AG04449 (cell line): ENCODE measurements at regions not wholly inside any gene's neighbourhood (a gene's known extent, or its start where the extent isn't known, plus 50 kb on each side); places are given as distances from the start of the nearest gene placed in this dataset.

Source experiments
- CTCF ChIA-PET: fragments of 350-600 bp; formaldehyde crosslinking; extraction: SDS; loops from one replicate; lab custom pipeline; 2021; ENCODE audit warnings: antibody characterized with exemption; lab: Yijun Ruan, JAX
- POLR2A ChIA-PET: fragments of 400-600, 350-600 bp; formaldehyde crosslinking; extraction: SDS; loops from one replicate; lab custom pipeline; 2020; ENCODE audit warnings: antibody characterized with exemption, inconsistent platforms; lab: Yijun Ruan, JAX
- DNase-seq: peaks from one replicate; pipeline ENCODE4 v3.0.0-alpha.2; 2010; ENCODE audit warnings: low read depth, low spot score
- H3K4me3 ChIP-seq: 2 replicates; pipeline ENCODE4 v1.5.1; 2011; ENCODE audit warnings: low read depth, mild to moderate bottlenecking, control low read depth, low read length
- CTCF ChIP-seq: IDR thresholded peaks from one replicate; pipeline ENCODE4 v1.5.1; 2011; ENCODE audit warnings: mild to moderate bottlenecking, moderate library complexity, low read length, control low read depth, inconsistent platforms; ENCODE audit not compliant: insufficient read depth; ENCODE audit errors: missing control alignments

GRCh38 chr2:51997571-51997970 is 965.6 kb upstream of the NRXN1 start:
- CTCF ChIA-PET, result no interaction called here
- H3K4me3 ChIP-seq, result no peak overlapping the region
- no peak for DNase-seq
- no peak for TF ChIP-seq CTCF
- POLR2A ChIA-PET, result no interaction called here

GRCh38 chr2:51995293-51995692 is 963.4 kb upstream of the NRXN1 start:
- POLR2A ChIA-PET, result no interaction called here
- no peak for TF ChIP-seq CTCF
- CTCF ChIA-PET, result no interaction called here
- DNase-seq, result peak; percentile 65
- no peak overlapping the region for H3K4me3 ChIP-seq

- no peak for DNase-seq
- TF ChIP-seq CTCF, result no peak
- no peak overlapping the region for H3K4me3 ChIP-seq
- ChIA-PET CTCF (no interaction called here), POLR2A (no interaction called here)
Measured at GRCh38 chr2:51994123-51994763, 962.3 kb upstream of the NRXN1 start.

GRCh38 chr2:51990684-51991083 is 958.8 kb upstream of the NRXN1 start:
- ChIA-PET CTCF (no interaction called here), POLR2A (no interaction called here)
- no peak for DNase-seq
- TF ChIP-seq CTCF, result no peak
- H3K4me3 ChIP-seq, result no peak overlapping the region

- TF ChIP-seq CTCF, result no peak
- POLR2A ChIA-PET, result no interaction called here
- no peak for DNase-seq
- H3K4me3 ChIP-seq, result no peak overlapping the region
- CTCF ChIA-PET, result no interaction called here
Measured at GRCh38 chr2:51986101-51986500, 954.2 kb upstream of the NRXN1 start.

- no peak for DNase-seq
- ChIA-PET POLR2A (no interaction called here), CTCF (interaction anchor here (1.9 kb wide), 1 partner anchor 18 kb away, joined by 4 read pairs; no protein-coding TSS in a partner anchor)
- no peak overlapping the region for H3K4me3 ChIP-seq
- no peak for TF ChIP-seq CTCF
Measured at GRCh38 chr2:51981783-51982182, 949.9 kb upstream of the NRXN1 start.
